Neural cell (in vitro differentiated cells): ENCODE measurements at regions not wholly inside any gene's neighbourhood (a gene's known extent, or its start where the extent isn't known, plus 50 kb on each side); places are given as distances from the start of the nearest gene placed in this dataset.

Experiments
- EZH2 ChIP-seq: fragments of 200-600, 300-800 bp; shearing (Covaris generic), sonication (generic); IDR thresholded peaks from 2 replicates; pipeline ENCODE4 v1.6.1; 2014; ENCODE audit warnings: antibody characterized with exemption, low read length, borderline replicate concordance, mild to moderate bottlenecking; ENCODE audit not compliant: insufficient read depth, poor library complexity, severe bottlenecking
- POLR2AphosphoS5 ChIP-seq: IDR thresholded peaks from 2 replicates; pipeline ENCODE4 v1.6.1; 2012
- TF ChIP-seq, protein P1 (sequence below): fragments of 450-650 bp; IDR thresholded peaks from 2 replicates; pipeline ENCODE4 v1.5.1; 2014; ENCODE audit warnings: antibody characterized with exemption, mild to moderate bottlenecking, moderate library complexity; ENCODE audit not compliant: poor library complexity, severe bottlenecking
- TF ChIP-seq, protein P2 (sequence below): IDR thresholded peaks from 2 replicates; pipeline ENCODE4 v1.6.1; 2012; ENCODE audit warnings: borderline replicate concordance

DNA sequence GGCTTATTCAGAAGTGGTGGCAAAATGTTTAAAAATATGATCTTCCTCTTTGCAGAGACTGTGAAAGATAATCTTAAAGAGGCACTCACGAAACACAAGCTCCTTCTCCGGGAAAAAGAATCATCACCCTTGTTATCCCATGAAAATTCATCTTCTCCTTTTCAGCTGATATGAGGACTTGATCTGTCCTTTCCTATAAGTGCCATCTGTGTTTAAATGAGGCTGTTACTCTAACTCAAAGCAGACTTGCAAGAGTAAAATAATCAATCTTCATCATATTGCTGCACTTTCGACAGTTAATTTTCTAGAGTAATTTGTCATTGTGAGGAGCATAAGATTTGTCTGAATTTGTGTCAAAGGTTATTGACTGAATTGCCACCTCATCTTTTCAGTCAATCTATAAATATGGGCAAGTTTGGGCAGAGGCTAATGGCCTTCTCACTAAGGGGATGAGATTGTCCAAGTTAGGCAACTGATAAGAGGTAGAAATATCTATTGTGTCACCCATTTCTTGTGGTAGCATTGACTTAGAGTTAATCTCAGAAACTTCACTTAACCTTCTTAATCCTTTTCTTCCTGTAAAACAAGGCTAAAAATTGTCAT lies 452.9 kb downstream of the GRXCR1 start:
- TF ChIP-seq, protein P1, sequence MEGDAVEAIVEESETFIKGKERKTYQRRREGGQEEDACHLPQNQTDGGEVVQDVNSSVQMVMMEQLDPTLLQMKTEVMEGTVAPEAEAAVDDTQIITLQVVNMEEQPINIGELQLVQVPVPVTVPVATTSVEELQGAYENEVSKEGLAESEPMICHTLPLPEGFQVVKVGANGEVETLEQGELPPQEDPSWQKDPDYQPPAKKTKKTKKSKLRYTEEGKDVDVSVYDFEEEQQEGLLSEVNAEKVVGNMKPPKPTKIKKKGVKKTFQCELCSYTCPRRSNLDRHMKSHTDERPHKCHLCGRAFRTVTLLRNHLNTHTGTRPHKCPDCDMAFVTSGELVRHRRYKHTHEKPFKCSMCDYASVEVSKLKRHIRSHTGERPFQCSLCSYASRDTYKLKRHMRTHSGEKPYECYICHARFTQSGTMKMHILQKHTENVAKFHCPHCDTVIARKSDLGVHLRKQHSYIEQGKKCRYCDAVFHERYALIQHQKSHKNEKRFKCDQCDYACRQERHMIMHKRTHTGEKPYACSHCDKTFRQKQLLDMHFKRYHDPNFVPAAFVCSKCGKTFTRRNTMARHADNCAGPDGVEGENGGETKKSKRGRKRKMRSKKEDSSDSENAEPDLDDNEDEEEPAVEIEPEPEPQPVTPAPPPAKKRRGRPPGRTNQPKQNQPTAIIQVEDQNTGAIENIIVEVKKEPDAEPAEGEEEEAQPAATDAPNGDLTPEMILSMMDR = no peak
- TF ChIP-seq POLR2AphosphoS5 (no peak), EZH2 (no peak)
- TF ChIP-seq, protein P2, sequence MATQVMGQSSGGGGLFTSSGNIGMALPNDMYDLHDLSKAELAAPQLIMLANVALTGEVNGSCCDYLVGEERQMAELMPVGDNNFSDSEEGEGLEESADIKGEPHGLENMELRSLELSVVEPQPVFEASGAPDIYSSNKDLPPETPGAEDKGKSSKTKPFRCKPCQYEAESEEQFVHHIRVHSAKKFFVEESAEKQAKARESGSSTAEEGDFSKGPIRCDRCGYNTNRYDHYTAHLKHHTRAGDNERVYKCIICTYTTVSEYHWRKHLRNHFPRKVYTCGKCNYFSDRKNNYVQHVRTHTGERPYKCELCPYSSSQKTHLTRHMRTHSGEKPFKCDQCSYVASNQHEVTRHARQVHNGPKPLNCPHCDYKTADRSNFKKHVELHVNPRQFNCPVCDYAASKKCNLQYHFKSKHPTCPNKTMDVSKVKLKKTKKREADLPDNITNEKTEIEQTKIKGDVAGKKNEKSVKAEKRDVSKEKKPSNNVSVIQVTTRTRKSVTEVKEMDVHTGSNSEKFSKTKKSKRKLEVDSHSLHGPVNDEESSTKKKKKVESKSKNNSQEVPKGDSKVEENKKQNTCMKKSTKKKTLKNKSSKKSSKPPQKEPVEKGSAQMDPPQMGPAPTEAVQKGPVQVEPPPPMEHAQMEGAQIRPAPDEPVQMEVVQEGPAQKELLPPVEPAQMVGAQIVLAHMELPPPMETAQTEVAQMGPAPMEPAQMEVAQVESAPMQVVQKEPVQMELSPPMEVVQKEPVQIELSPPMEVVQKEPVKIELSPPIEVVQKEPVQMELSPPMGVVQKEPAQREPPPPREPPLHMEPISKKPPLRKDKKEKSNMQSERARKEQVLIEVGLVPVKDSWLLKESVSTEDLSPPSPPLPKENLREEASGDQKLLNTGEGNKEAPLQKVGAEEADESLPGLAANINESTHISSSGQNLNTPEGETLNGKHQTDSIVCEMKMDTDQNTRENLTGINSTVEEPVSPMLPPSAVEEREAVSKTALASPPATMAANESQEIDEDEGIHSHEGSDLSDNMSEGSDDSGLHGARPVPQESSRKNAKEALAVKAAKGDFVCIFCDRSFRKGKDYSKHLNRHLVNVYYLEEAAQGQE = no peak
